GM23338 (cell line): ENCODE measurements at regions not wholly inside any gene's neighbourhood (a gene's known extent, or its start where the extent isn't known, plus 50 kb on each side); places are given as distances from the start of the nearest gene placed in this dataset.

ENCODE experiments used
- ETS1 ChIP-seq: IDR thresholded peaks from 2 replicates; pipeline ENCODE4 v1.6.1; 2016; ENCODE audit warnings: antibody characterized with exemption
- EZH2 ChIP-seq: fragments of 200-600 bp; sonication (generic); IDR thresholded peaks from one replicate; pipeline ENCODE4 v1.8.0; 2017; ENCODE audit warnings: antibody characterized with exemption, mild to moderate bottlenecking, low read depth; ENCODE audit not compliant: unreplicated experiment
- POLR2AphosphoS5 ChIP-seq: IDR thresholded peaks from 2 replicates; pipeline ENCODE4 v1.6.1; 2016; ENCODE audit warnings: antibody characterized with exemption, low read depth
- ZNF331 ChIP-seq: fragments of 250-450 bp; sonication (Bioruptor Pico); IDR thresholded peaks from 2 replicates; pipeline ENCODE4 v1.5.0; 2020; ENCODE audit warnings: low read depth, mild to moderate bottlenecking, moderate library complexity
- TF ChIP-seq, protein P1 (sequence below), 2 experiments: fragments of 200-600 bp in 1 of 2; sonication (generic) in 1 of 2; conservative IDR thresholded peaks; 2 replicates each; pipeline versions ENCODE4 v1.5.1 to v1.6.1; 2016 to 2017; ENCODE audit warnings: antibody characterized with exemption in 2 of 2, low read depth in 2 of 2, mild to moderate bottlenecking in 2 of 2, moderate library complexity in 1 of 2
- TF ChIP-seq, protein P2 (sequence below): IDR thresholded peaks from one replicate; pipeline ENCODE4 v1.6.1; 2018; ENCODE audit warnings: antibody characterized with exemption; ENCODE audit not compliant: unreplicated experiment

GRCh38 chr1:232390590-232390989 lies 239.3 kb downstream of the SIPA1L2 start:
- TF ChIP-seq, protein P1, sequence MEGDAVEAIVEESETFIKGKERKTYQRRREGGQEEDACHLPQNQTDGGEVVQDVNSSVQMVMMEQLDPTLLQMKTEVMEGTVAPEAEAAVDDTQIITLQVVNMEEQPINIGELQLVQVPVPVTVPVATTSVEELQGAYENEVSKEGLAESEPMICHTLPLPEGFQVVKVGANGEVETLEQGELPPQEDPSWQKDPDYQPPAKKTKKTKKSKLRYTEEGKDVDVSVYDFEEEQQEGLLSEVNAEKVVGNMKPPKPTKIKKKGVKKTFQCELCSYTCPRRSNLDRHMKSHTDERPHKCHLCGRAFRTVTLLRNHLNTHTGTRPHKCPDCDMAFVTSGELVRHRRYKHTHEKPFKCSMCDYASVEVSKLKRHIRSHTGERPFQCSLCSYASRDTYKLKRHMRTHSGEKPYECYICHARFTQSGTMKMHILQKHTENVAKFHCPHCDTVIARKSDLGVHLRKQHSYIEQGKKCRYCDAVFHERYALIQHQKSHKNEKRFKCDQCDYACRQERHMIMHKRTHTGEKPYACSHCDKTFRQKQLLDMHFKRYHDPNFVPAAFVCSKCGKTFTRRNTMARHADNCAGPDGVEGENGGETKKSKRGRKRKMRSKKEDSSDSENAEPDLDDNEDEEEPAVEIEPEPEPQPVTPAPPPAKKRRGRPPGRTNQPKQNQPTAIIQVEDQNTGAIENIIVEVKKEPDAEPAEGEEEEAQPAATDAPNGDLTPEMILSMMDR (conservative IDR thresholded peaks at IDR 0.05; ENCODE audit: low read depth in 2 of 2): no peak
- TF ChIP-seq POLR2AphosphoS5 (no peak), ETS1 (no peak), ZNF331 (CRISPR knock-in tag) (no peak), EZH2 (no peak)
- TF ChIP-seq, protein P2, sequence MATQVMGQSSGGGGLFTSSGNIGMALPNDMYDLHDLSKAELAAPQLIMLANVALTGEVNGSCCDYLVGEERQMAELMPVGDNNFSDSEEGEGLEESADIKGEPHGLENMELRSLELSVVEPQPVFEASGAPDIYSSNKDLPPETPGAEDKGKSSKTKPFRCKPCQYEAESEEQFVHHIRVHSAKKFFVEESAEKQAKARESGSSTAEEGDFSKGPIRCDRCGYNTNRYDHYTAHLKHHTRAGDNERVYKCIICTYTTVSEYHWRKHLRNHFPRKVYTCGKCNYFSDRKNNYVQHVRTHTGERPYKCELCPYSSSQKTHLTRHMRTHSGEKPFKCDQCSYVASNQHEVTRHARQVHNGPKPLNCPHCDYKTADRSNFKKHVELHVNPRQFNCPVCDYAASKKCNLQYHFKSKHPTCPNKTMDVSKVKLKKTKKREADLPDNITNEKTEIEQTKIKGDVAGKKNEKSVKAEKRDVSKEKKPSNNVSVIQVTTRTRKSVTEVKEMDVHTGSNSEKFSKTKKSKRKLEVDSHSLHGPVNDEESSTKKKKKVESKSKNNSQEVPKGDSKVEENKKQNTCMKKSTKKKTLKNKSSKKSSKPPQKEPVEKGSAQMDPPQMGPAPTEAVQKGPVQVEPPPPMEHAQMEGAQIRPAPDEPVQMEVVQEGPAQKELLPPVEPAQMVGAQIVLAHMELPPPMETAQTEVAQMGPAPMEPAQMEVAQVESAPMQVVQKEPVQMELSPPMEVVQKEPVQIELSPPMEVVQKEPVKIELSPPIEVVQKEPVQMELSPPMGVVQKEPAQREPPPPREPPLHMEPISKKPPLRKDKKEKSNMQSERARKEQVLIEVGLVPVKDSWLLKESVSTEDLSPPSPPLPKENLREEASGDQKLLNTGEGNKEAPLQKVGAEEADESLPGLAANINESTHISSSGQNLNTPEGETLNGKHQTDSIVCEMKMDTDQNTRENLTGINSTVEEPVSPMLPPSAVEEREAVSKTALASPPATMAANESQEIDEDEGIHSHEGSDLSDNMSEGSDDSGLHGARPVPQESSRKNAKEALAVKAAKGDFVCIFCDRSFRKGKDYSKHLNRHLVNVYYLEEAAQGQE: no peak
